Posterior vena cava (tissue), 2 donors: ENCODE measurements at regions not wholly inside any gene's neighbourhood (a gene's known extent, or its start where the extent isn't known, plus 50 kb on each side); places are given as distances from the start of the nearest gene placed in this dataset.

Experiments
- DNase-seq: peaks from one replicate; pipeline ENCODE4 v3.0.0-alpha.2; 2020; ENCODE audit warnings: low spot score
- intact Hi-C, 2 donors: fragments of 100-400 bp; cut with DNase I; formaldehyde crosslinking; loops; one replicate each; pipeline versions ENCODE4 v1.14.1 to v1.14.2; 2022 to 2023
- donor health status: DM: yes; HTN: yes; CAD: no.
- donor health status: DM: yes; HTN: yes; CAD: no.

- intact Hi-C loops, result loop anchor here in 1 of 2 donors (5.0 kb wide), 2 partner anchors 133 to 558 kb away; no protein-coding TSS in a partner anchor
- DNase-seq, result peak; percentile 72
These were observed 129.3 kb upstream of the IGF1R start for GRCh38 chr15:98518823-98519561.

- no peak for DNase-seq
- intact Hi-C loops, result loop anchor here (5.0 to 10.0 kb wide), 3 partner anchors 132 to 557 kb away; no protein-coding TSS in a partner anchor
These were observed 128.4 kb upstream of the IGF1R start for GRCh38 chr15:98519767-98520550.

GRCh38 chr15:98522127-98522526, 126.2 kb upstream of the IGF1R start:
- intact Hi-C loops, result loop anchor here in 1 of 2 donors (10.0 kb wide), 1 partner anchor 553 kb away; no protein-coding TSS in a partner anchor
- DNase-seq, result peak; percentile 62

GRCh38 chr15:98523912-98524662, 124.3 kb upstream of the IGF1R start:
- intact Hi-C loops, result loop anchor here in 1 of 2 donors (1.0 to 10.0 kb wide), 2 partner anchors 23 to 551 kb away; no protein-coding TSS in a partner anchor
- DNase-seq, result peak; percentile 13

GRCh38 chr15:98524838-98525660, 123.3 kb upstream of the IGF1R start:
- DNase-seq, result peak; percentile 69
- intact Hi-C loops, result loop anchor here in 1 of 2 donors (1.0 to 10.0 kb wide), 2 partner anchors 22 to 550 kb away; no protein-coding TSS in a partner anchor

GRCh38 chr15:98525661-98526001, 122.7 kb upstream of the IGF1R start:
- peak; percentile 73 for DNase-seq

GRCh38 chr15:98526094-98526493, 122.2 kb upstream of the IGF1R start:
- DNase-seq, result peak; percentile 73
- intact Hi-C loops, result loop anchor here in 1 of 2 donors (10.0 kb wide), 1 partner anchor 549 kb away; no protein-coding TSS in a partner anchor

More at GRCh38 chr15:98525661-98526001, 122.7 kb upstream of the IGF1R start:
- intact Hi-C loops, result loop anchor here in 1 of 2 donors (10.0 kb wide), 1 partner anchor 549 kb away; no protein-coding TSS in a partner anchor

GRCh38 chr15:98528046-98528725, 120.2 kb upstream of the IGF1R start:
- DNase-seq, result no peak
- intact Hi-C loops, result loop anchor here in 1 of 2 donors (10.0 kb wide), 1 partner anchor 547 kb away; no protein-coding TSS in a partner anchor

- DNase-seq, result no peak
These were observed 118.9 kb upstream of the IGF1R start for GRCh38 chr15:98529205-98530145.

GRCh38 chr15:98530570-98530969, 117.8 kb upstream of the IGF1R start:
- no peak for DNase-seq
- intact Hi-C loops, result no loop called here

More at GRCh38 chr15:98529205-98530145, 118.9 kb upstream of the IGF1R start:
- intact Hi-C loops, result loop anchor here in 1 of 2 donors (10.0 kb wide), 1 partner anchor 545 kb away; no protein-coding TSS in a partner anchor

- DNase-seq, result no peak
- intact Hi-C loops, result no loop called here
These were observed 116.3 kb upstream of the IGF1R start for GRCh38 chr15:98532063-98532462.

GRCh38 chr15:98536976-98537375, 111.4 kb upstream of the IGF1R start:
- DNase-seq, result no peak
- intact Hi-C loops, result no loop called here

- intact Hi-C loops, result no loop called here
- no peak for DNase-seq
These were observed 110.8 kb upstream of the IGF1R start for GRCh38 chr15:98537516-98538060.

GRCh38 chr15:98541519-98541918, 106.8 kb upstream of the IGF1R start:
- intact Hi-C loops, result no loop called here
- peak; percentile 28 for DNase-seq

- no peak for DNase-seq
- intact Hi-C loops, result no loop called here
These were observed 105.1 kb upstream of the IGF1R start for GRCh38 chr15:98543237-98543636.

GRCh38 chr15:98546329-98546728, 102.0 kb upstream of the IGF1R start:
- intact Hi-C loops, result no loop called here
- peak; percentile 22 for DNase-seq
